Hematopoietic multipotent progenitor cell treated with erythropoietin and hydrocortisone succinate and interleukin-3 and kit ligand, for 17 days (in vitro differentiated cells): ENCODE measurements at regions not wholly inside any gene's neighbourhood (a gene's known extent, or its start where the extent isn't known, plus 50 kb on each side); places are given as distances from the start of the nearest gene placed in this dataset.

ENCODE experiments used
- DNase-seq: peaks from one replicate; pipeline ENCODE4 v3.0.0-alpha.2; 2015; ENCODE audit warnings: low spot score

GRCh38 chr14:73800970-73801515 lies 50.6 kb upstream of the PTGR2 start:
- no peak for DNase-seq

- DNase-seq: no peak
These were observed 53.9 kb upstream of the PTGR2 start for GRCh38 chr14:73797543-73798265.

GRCh38 chr14:73796893-73797542 lies 54.6 kb upstream of the PTGR2 start:
- no peak for DNase-seq

- DNase-seq: no peak
These were observed 55.2 kb upstream of the PTGR2 start for GRCh38 chr14:73796415-73796814.

- no peak for DNase-seq
These were observed 55.7 kb upstream of the PTGR2 start for GRCh38 chr14:73795974-73796373.

GRCh38 chr14:73795466-73795865 lies 56.2 kb upstream of the PTGR2 start:
- DNase-seq: no peak

GRCh38 chr14:73794146-73794545 lies 57.5 kb upstream of the PTGR2 start:
- DNase-seq: no peak

GRCh38 chr14:73792481-73792880 lies 59.1 kb upstream of the PTGR2 start:
- DNase-seq: no peak

- no peak for DNase-seq
These were observed 61.5 kb upstream of the PTGR2 start for GRCh38 chr14:73789989-73790581.

GRCh38 chr14:73788701-73789551 lies 62.7 kb upstream of the PTGR2 start:
- DNase-seq: no peak

- no peak for DNase-seq
These were observed 63.4 kb upstream of the PTGR2 start for GRCh38 chr14:73788317-73788598.

GRCh38 chr14:73787486-73788316 lies 63.9 kb upstream of the PTGR2 start:
- no peak for DNase-seq

- peak; percentile 34 for DNase-seq
These were observed 64.8 kb upstream of the PTGR2 start for GRCh38 chr14:73786636-73787485.

GRCh38 chr14:73785834-73786635 lies 65.6 kb upstream of the PTGR2 start:
- DNase-seq: peak; percentile 57

- no peak for DNase-seq
These were observed 66.2 kb upstream of the PTGR2 start for GRCh38 chr14:73785336-73785833.

- DNase-seq: no peak
These were observed 66.7 kb upstream of the PTGR2 start for GRCh38 chr14:73784988-73785313.

- DNase-seq: no peak
These were observed 67.2 kb upstream of the PTGR2 start for GRCh38 chr14:73784181-73784987.

GRCh38 chr14:73783107-73783727 lies 68.4 kb upstream of the PTGR2 start:
- no peak for DNase-seq
